PC-3 (cell line): ENCODE measurements at regions not wholly inside any gene's neighbourhood (a gene's known extent, or its start where the extent isn't known, plus 50 kb on each side); places are given as distances from the start of the nearest gene placed in this dataset.
A peak's percentile ranks its signal among the peaks of the same experiment; 100 is the strongest.

ENCODE experiments used
- ATAC-seq: fragments of 200-7000 bp; cut with Tn5 transposase; 2 replicates; pipeline ENCODE4 v1.9.1; 2020; ENCODE audit warnings: mild to moderate bottlenecking, moderate library complexity
- BruUV-seq: library from RNA; stranded (reverse); fragments of 400-500 nt; replicated peaks from 2 replicates; lab custom pipeline; 2021; lab: Mats Ljungman, UMichigan
- CTCF ChIA-PET: fragments of 300-600 bp; sonication (Branson Sonifier 250); formaldehyde crosslinking; loops from one replicate; lab custom pipeline; 2022; ENCODE audit warnings: antibody characterized with exemption; lab: Charles Lee
- POLR2A ChIA-PET: fragments of 300-600 bp; sonication (Branson Sonifier 250); formaldehyde crosslinking; loops from one replicate; lab custom pipeline; 2022; ENCODE audit warnings: antibody characterized with exemption; ENCODE audit not compliant: unreplicated experiment; lab: Charles Lee
- DNase-seq: peaks from one replicate; pipeline ENCODE4 v3.0.0-alpha.2; 2015
- H2AFZ ChIP-seq: fragments of 300-600 bp; sonication (generic); 2 replicates; pipeline ENCODE4 v1.6.0; 2016; ENCODE audit warnings: antibody characterized with exemption, low read length
- H3F3A ChIP-seq: fragments of 300-600 bp; sonication (generic); one replicate; pipeline ENCODE4 v1.6.0; 2017; ENCODE audit warnings: antibody characterized with exemption, low read length, control low read depth, mild to moderate bottlenecking; ENCODE audit not compliant: unreplicated experiment
- H3K27ac ChIP-seq: fragments of 300-600 bp; sonication (generic); 2 replicates; pipeline ENCODE4 v1.5.1; 2016; ENCODE audit warnings: mild to moderate bottlenecking, low read length
- H3K27me3 ChIP-seq: fragments of 300-600 bp; sonication (generic); 2 replicates; pipeline ENCODE4 v1.6.1; 2016; ENCODE audit warnings: low read length, mixed read lengths
- H3K36me3 ChIP-seq: fragments of 300-600 bp; sonication (generic); 2 replicates; pipeline ENCODE4 v1.6.1; 2016; ENCODE audit warnings: low read depth, mixed run types, low read length, mixed read lengths
- H3K4me1 ChIP-seq: fragments of 300-600 bp; sonication (generic); 2 replicates; pipeline ENCODE4 v1.5.1; 2016; ENCODE audit warnings: low read length; ENCODE audit not compliant: insufficient read depth
- H3K4me2 ChIP-seq: fragments of 300-600 bp; sonication (generic); 2 replicates; pipeline ENCODE4 v1.6.0; 2016; ENCODE audit warnings: low read length
- H3K4me3 ChIP-seq: fragments of 300-600 bp; sonication (generic); 2 replicates; pipeline ENCODE4 v1.5.1; 2016; ENCODE audit warnings: mild to moderate bottlenecking, low read length, mixed read lengths
- H3K79me2 ChIP-seq: fragments of 300-600 bp; sonication (generic); 2 replicates; pipeline ENCODE4 v1.6.1; 2017; ENCODE audit warnings: low read length, mixed read lengths
- H3K9ac ChIP-seq: fragments of 300-600 bp; sonication (generic); 2 replicates; pipeline ENCODE4 v1.6.0; 2016; ENCODE audit warnings: mild to moderate bottlenecking, low read length
- H3K9me2 ChIP-seq: fragments of 300-600 bp; sonication (generic); replicated peaks from 2 replicates; pipeline ENCODE4 v1.6.1; 2016; ENCODE audit warnings: mixed run types, low read length, mixed read lengths
- H3K9me3 ChIP-seq: fragments of 300-600 bp; sonication (generic); 2 replicates; pipeline ENCODE4 v1.6.1; 2016; ENCODE audit warnings: low read length, mixed read lengths
- H4K20me1 ChIP-seq: fragments of 300-600 bp; sonication (generic); 2 replicates; pipeline ENCODE4 v1.6.1; 2016; ENCODE audit warnings: low read length, mixed read lengths
- CTCF ChIP-seq: fragments of 300-600 bp; sonication (generic); conservative IDR thresholded peaks from 2 replicates; pipeline ENCODE4 v1.5.1; 2017; ENCODE audit warnings: antibody characterized with exemption, low read depth, mild to moderate bottlenecking, low read length
- EZH2 ChIP-seq: fragments of 300-600 bp; sonication (generic); IDR thresholded peaks from one replicate; pipeline ENCODE4 v1.6.1; 2017; ENCODE audit warnings: antibody characterized with exemption, mild to moderate bottlenecking, low read length; ENCODE audit not compliant: unreplicated experiment
- EZH2phosphoT487 ChIP-seq: fragments of 300-600 bp; sonication (generic); IDR thresholded peaks from 2 replicates; pipeline ENCODE4 v1.6.1; 2018; ENCODE audit warnings: mild to moderate bottlenecking, antibody characterized with exemption, low read length, borderline replicate concordance
- intact Hi-C: fragments of 100-400 bp; cut with micrococcal nuclease; formaldehyde crosslinking; loops from 2 replicates; pipeline ENCODE4 v1.9.0; 2023

GRCh38 chr6:141562851-141563763, 569.6 kb upstream of the GJE1 start:
- Histone ChIP-seq H4K20me1 (no peaks in the 10 kb centered on the region), H3K4me2 (peak overlapping the region; percentile 81), H3K9me3 (no peaks in the 10 kb centered on the region), H3K27me3 (no peaks in the 10 kb centered on the region), H3K4me3 (peak overlapping the region; percentile 46), H3K36me3 (no peaks in the 10 kb centered on the region), H3K9ac (peak overlapping the region; percentile 86), H2AFZ (peak overlapping the region; percentile 90), H3K9me2 (no peaks in the 10 kb centered on the region), H3K79me2 (no peaks in the 10 kb centered on the region), H3K4me1 (peaks cover 28% of the 10 kb centered on the region), H3K27ac (peak overlapping the region; percentile 96), H3F3A (no peaks in the 10 kb centered on the region)
- ChIA-PET CTCF (interaction anchor here (0.6 kb wide), 1 partner anchor 20 kb away, joined by 3 read pairs; no protein-coding TSS in a partner anchor), POLR2A (no interaction called here)
- no TSS peak for BruUV-seq
- intact Hi-C loops: loop anchor here (1.0 to 10.0 kb wide), 7 partner anchors 95 to 1121 kb away; no protein-coding TSS in a partner anchor
- TF ChIP-seq CTCF (peak; percentile 79), EZH2phosphoT487 (no peak), EZH2 (no peak)
- DNase-seq (peak; percentile 85), ATAC-seq (peak; percentile 69)

DNA sequence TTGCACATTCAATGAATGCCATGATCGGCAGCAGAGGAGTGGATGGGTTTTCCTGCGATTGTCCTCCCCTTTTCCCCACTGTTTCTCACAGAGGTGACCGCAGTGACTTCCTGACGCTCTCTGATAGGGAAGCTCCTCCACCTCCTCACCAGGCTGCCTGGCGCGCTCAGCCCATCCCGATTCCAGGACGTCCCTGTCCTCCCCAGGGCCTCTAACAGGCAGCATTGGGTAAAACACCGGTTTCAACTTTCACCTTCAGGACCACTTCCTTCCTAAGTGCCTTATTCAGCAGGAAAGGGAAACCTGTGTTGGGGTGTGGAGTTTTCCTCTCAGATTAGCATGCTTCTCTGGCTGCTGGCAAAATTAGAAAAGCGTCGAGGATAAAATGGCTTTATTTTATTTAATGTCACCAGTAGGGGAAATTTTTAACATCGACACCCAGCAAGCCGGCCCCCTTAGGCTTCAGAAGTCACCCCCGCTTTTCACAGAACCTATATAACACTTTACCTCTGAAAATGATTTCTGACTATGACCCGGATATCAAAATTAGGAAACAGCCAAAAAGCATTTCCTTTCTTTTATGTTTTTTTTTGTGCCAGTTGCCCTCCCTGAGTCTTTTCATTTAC, 570.4 kb upstream of the GJE1 start:
- peak overlapping the region; percentile 90 for H2AFZ ChIP-seq
- H4K20me1 ChIP-seq: no peaks in the 10 kb centered on the region
- H3K4me1 ChIP-seq: peaks cover 28% of the 10 kb centered on the region
- POLR2A ChIA-PET: no interaction called here
- H3K9ac ChIP-seq: peak overlapping the region; percentile 86
- H3K4me3 ChIP-seq: peak overlapping the region; percentile 46
- CTCF ChIA-PET: interaction anchor here (0.7 kb wide), 1 partner anchor 977 kb away, joined by 3 read pairs; no protein-coding TSS in a partner anchor
- peak overlapping the region; percentile 81 for H3K4me2 ChIP-seq
- peak; percentile 49 for DNase-seq
- no peaks in the 10 kb centered on the region for H3K36me3 ChIP-seq
- no peaks in the 10 kb centered on the region for H3K9me3 ChIP-seq
- TF ChIP-seq EZH2 (no peak), EZH2phosphoT487 (no peak), CTCF (no peak)
- H3K27me3 ChIP-seq: no peaks in the 10 kb centered on the region
- H3K27ac ChIP-seq: peak overlapping the region; percentile 96
- no peaks in the 10 kb centered on the region for H3F3A ChIP-seq
- intact Hi-C loops: loop anchor here (1.0 to 10.0 kb wide), 7 partner anchors 94 to 1120 kb away; no protein-coding TSS in a partner anchor
- H3K9me2 ChIP-seq: no peaks in the 10 kb centered on the region
- H3K79me2 ChIP-seq: no peaks in the 10 kb centered on the region
- peak; percentile 77 for ATAC-seq
- TSS peak; percentile 85 for BruUV-seq
